H1 (cell line): ENCODE measurements at regions not wholly inside any gene's neighbourhood (a gene's known extent, or its start where the extent isn't known, plus 50 kb on each side); places are given as distances from the start of the nearest gene placed in this dataset.

Experiments
- CTCF ChIA-PET: fragments of 300-600 bp; sonication (Branson Sonifier 250); formaldehyde crosslinking; loops from one replicate; lab custom pipeline; 2021; ENCODE audit not compliant: partially characterized antibody; lab: Charles Lee
- POLR2A ChIA-PET: fragments of 300-600 bp; sonication (Branson Sonifier 250); formaldehyde crosslinking; loops from one replicate; lab custom pipeline; 2021; ENCODE audit warnings: inconsistent platforms; ENCODE audit not compliant: partially characterized antibody; lab: Charles Lee
- DNase-seq, 2 experiments: peaks; one replicate each; pipeline versions ENCODE4 v3.0.0 to v3.0.0-alpha.2; 2010 to 2022; ENCODE audit warnings: low spot score in 2 of 2, low read depth in 1 of 2, mixed read lengths in 1 of 2
- FAIRE-seq: peaks from 2 replicates; lab custom pipeline; 2011; peaks lifted over from hg19 to GRCh38; lab: Jason Lieb, UNC
- H2AFZ ChIP-seq: 2 replicates; pipeline ENCODE4 v1.8.1; 2012; ENCODE audit warnings: low read length, inconsistent platforms
- H2AK5ac ChIP-seq: 2 replicates; pipeline ENCODE4 v1.6.1; 2013; ENCODE audit warnings: low read depth, low read length
- H2BK120ac ChIP-seq: replicated peaks from 2 replicates; pipeline ENCODE3; 2013; ENCODE audit warnings: low read depth, low read length, inconsistent platforms
- H2BK12ac ChIP-seq: 2 replicates; pipeline ENCODE4 v1.6.1; 2013; ENCODE audit warnings: low read depth, low read length
- H2BK15ac ChIP-seq: 2 replicates; pipeline ENCODE4 v1.6.1; 2013; ENCODE audit warnings: low read length
- H2BK20ac ChIP-seq: 2 replicates; pipeline ENCODE4 v1.6.1; 2013; ENCODE audit warnings: low read length
- H2BK5ac ChIP-seq: 2 replicates; pipeline ENCODE4 v1.6.1; 2013; ENCODE audit warnings: low read depth, low read length
- H3K14ac ChIP-seq: 2 replicates; pipeline ENCODE4 v1.6.1; 2013; ENCODE audit warnings: inconsistent platforms; ENCODE audit not compliant: insufficient read length
- H3K18ac ChIP-seq: 2 replicates; pipeline ENCODE4 v1.6.1; 2013; ENCODE audit warnings: low read length; ENCODE audit errors: extremely low read depth
- H3K23ac ChIP-seq: 2 replicates; pipeline ENCODE4 v1.6.1; 2013; ENCODE audit warnings: inconsistent platforms; ENCODE audit not compliant: insufficient read length
- H3K23me2 ChIP-seq: 2 replicates; pipeline ENCODE4 v1.6.1; 2013; ENCODE audit warnings: low read depth, low read length
- H3K27ac ChIP-seq: 2 replicates; pipeline ENCODE4 v1.6.1; 2011; ENCODE audit warnings: low read depth, low read length, inconsistent platforms
- H3K27me3 ChIP-seq, 4 experiments: replicated peaks in 1 of 4; 1 replicate in 1 of 4; 2 replicates in 3 of 4; pipeline versions ENCODE4 v1.6.1 to v1.8.1; 2011 to 2013; ENCODE audit warnings: low read length in 3 of 4, mild to moderate bottlenecking in 3 of 4, inconsistent platforms in 2 of 4, mixed read lengths in 2 of 4, moderate library complexity in 1 of 4; ENCODE audit not compliant: control insufficient read depth in 3 of 4, insufficient read depth in 3 of 4; ENCODE audit errors: extremely low read depth in 1 of 4
- H3K36me3 ChIP-seq, 4 experiments: 2 replicates each; pipeline versions ENCODE4 v1.6.1 to v1.8.1; 2011 to 2013; ENCODE audit warnings: mild to moderate bottlenecking in 4 of 4, low read length in 3 of 4, moderate library complexity in 2 of 4, control low read depth in 1 of 4, inconsistent platforms in 1 of 4; ENCODE audit not compliant: insufficient read depth in 4 of 4, control insufficient read depth in 2 of 4
- H3K4ac ChIP-seq: replicated peaks from 2 replicates; pipeline ENCODE3; 2013; ENCODE audit warnings: low read length, low read depth, mixed read lengths, inconsistent platforms; ENCODE audit not compliant: insufficient read length
- H3K4me1 ChIP-seq, 4 experiments: replicated peaks in 1 of 4; 1 replicate in 1 of 4; 2 replicates in 3 of 4; pipeline versions ENCODE4 v1.6.1 to v1.8.1; 2011 to 2013; ENCODE audit warnings: low read length in 3 of 4, inconsistent platforms in 2 of 4, mixed read lengths in 1 of 4; ENCODE audit not compliant: insufficient read depth in 4 of 4, control insufficient read depth in 3 of 4
- H3K4me2 ChIP-seq, 2 experiments: 2 replicates each; pipeline versions ENCODE4 v1.6.1 to v1.8.1; 2011 to 2013; ENCODE audit warnings: low read depth in 2 of 2, low read length in 2 of 2, control low read depth in 1 of 2, inconsistent platforms in 1 of 2, mild to moderate bottlenecking in 1 of 2; ENCODE audit not compliant: insufficient read depth in 1 of 2
- H3K4me3 ChIP-seq, 4 experiments: fragments of 200-600, 300-600 bp in 1 of 4; sonication (generic), shearing (Covaris generic), sonication (Bioruptor Twin) in 1 of 4; 2 replicates each; pipeline versions ENCODE4 v1.5.1 to v1.8.1; 2011 to 2016; ENCODE audit warnings: low read length in 4 of 4, low read depth in 3 of 4, control low read depth in 2 of 4, inconsistent platforms in 2 of 4, mild to moderate bottlenecking in 2 of 4, mixed read lengths in 1 of 4, moderate library complexity in 1 of 4; ENCODE audit not compliant: insufficient read depth in 2 of 4; ENCODE audit errors: extremely low read depth in 1 of 4
- H3K56ac ChIP-seq: replicated peaks from 2 replicates; pipeline ENCODE3; 2013; ENCODE audit warnings: low read depth, mild to moderate bottlenecking, mixed read lengths, low read length, inconsistent platforms; ENCODE audit not compliant: insufficient read length
- H3K79me1 ChIP-seq: 2 replicates; pipeline ENCODE4 v1.6.1; 2013; ENCODE audit warnings: low read depth, low read length, control low read depth
- H3K79me2 ChIP-seq, 2 experiments: 2 replicates each; pipeline versions ENCODE4 v1.6.1 to v1.8.1; 2012 to 2013; ENCODE audit warnings: low read length in 2 of 2, mild to moderate bottlenecking in 2 of 2, inconsistent platforms in 1 of 2; ENCODE audit not compliant: insufficient read depth in 2 of 2, control insufficient read depth in 1 of 2
- H3K9ac ChIP-seq, 4 experiments: replicated peaks in 1 of 4; 1 replicate in 1 of 4; 2 replicates in 3 of 4; pipeline versions ENCODE4 v1.6.1 to v1.8.1; 2011 to 2013; ENCODE audit warnings: low read depth in 3 of 4, low read length in 3 of 4, control low read depth in 2 of 4, mild to moderate bottlenecking in 2 of 4, moderate library complexity in 2 of 4, inconsistent platforms in 1 of 4; ENCODE audit errors: extremely low read depth in 1 of 4
- H3K9me3 ChIP-seq, 2 experiments: 2 replicates each; pipeline versions ENCODE4 v1.6.1 to v1.8.1; 2012 to 2013; ENCODE audit warnings: mild to moderate bottlenecking in 2 of 2, moderate library complexity in 2 of 2, control low read depth in 1 of 2, inconsistent platforms in 1 of 2, low read depth in 1 of 2, low read length in 1 of 2, mixed read lengths in 1 of 2; ENCODE audit not compliant: insufficient read depth in 2 of 2
- H4K20me1 ChIP-seq, 2 experiments: replicated peaks in 1 of 2; 2 replicates each; pipeline versions ENCODE3 to v1.8.1; 2011 to 2013; ENCODE audit warnings: inconsistent platforms in 2 of 2, low read length in 2 of 2, mild to moderate bottlenecking in 1 of 2; ENCODE audit not compliant: insufficient read depth in 2 of 2, control insufficient read depth in 1 of 2
- H4K5ac ChIP-seq: 2 replicates; pipeline ENCODE4 v1.6.1; 2013; ENCODE audit warnings: low read length, low read depth, mixed read lengths, inconsistent platforms; ENCODE audit not compliant: insufficient read length
- H4K8ac ChIP-seq: 2 replicates; pipeline ENCODE4 v1.8.0; 2013; ENCODE audit warnings: mild to moderate bottlenecking, moderate library complexity, low read length, inconsistent platforms; ENCODE audit not compliant: insufficient read depth; ENCODE audit errors: extremely low read depth
- H4K91ac ChIP-seq: replicated peaks from 2 replicates; pipeline ENCODE3; 2013; ENCODE audit warnings: low read length, mixed read lengths, inconsistent platforms; ENCODE audit not compliant: insufficient read length
- BRCA1 ChIP-seq: IDR thresholded peaks from 2 replicates; pipeline ENCODE4 v1.6.1; 2012; ENCODE audit warnings: low read depth, low read length, improper control_type of control experiment
- JUND ChIP-seq: IDR thresholded peaks from 2 replicates; pipeline ENCODE4 v1.6.1; 2011; ENCODE audit warnings: mild to moderate bottlenecking, improper control_type of control experiment, low read length
- RBBP5 ChIP-seq: IDR thresholded peaks from 2 replicates; pipeline ENCODE4 v1.7.1; 2012; ENCODE audit warnings: low read depth, mild to moderate bottlenecking, inconsistent platforms, low read length, moderate library complexity, borderline replicate concordance
- SIX5 ChIP-seq: IDR thresholded peaks from 2 replicates; pipeline ENCODE4 v1.6.1; 2011; ENCODE audit warnings: mild to moderate bottlenecking, low read depth, low read length
- TAF7 ChIP-seq: optimal IDR thresholded peaks from 2 replicates; pipeline ENCODE3; 2011; ENCODE audit warnings: low read depth, mild to moderate bottlenecking, inconsistent platforms, low read length, moderate library complexity, borderline replicate concordance
- WGBS, 2 experiments: shearing (Covaris generic) in 1 of 2; methylation state at CpG; one replicate each; pipeline versions ENCODE4 v1.1.6 to v1.1.7; 2013 to 2015; ENCODE audit warnings: low lambda C conversion rate in 2 of 2, mixed read lengths in 2 of 2, inconsistent platforms in 1 of 2, low coverage in 1 of 2, missing lambda C conversion rate in 1 of 2; ENCODE audit not compliant: insufficient replicate concordance in 2 of 2, insufficient coverage in 1 of 2, insufficient read length in 1 of 2; ENCODE audit errors: extremely low coverage in 1 of 2, missing lambda C conversion rate in 1 of 2; 5-methylcytosine and 5-hydroxymethylcytosine counted together

- H3K9me3 ChIP-seq = peaks cover 8 to 11% of the 10 kb centered on the region in 2 experiments; a peak in 2 of 4 replicates
- H3K23ac ChIP-seq = no peak overlapping the region
- H4K5ac ChIP-seq = no peak overlapping the region
- H3K27ac ChIP-seq = no peak overlapping the region
- no peak overlapping the region for H3K56ac ChIP-seq
- H3K23me2 ChIP-seq = no peaks in the 10 kb centered on the region
- H4K91ac ChIP-seq = no peak overlapping the region
- no peak for FAIRE-seq
- H2BK20ac ChIP-seq = no peak overlapping the region
- DNase-seq = no peak
- no peak overlapping the region for H2BK12ac ChIP-seq
- no peak overlapping the region for H2AFZ ChIP-seq
- H4K8ac ChIP-seq = no peak overlapping the region
- no peak overlapping the region for H3K9ac ChIP-seq
- H4K20me1 ChIP-seq = no peaks in the 10 kb centered on the region
- no peak overlapping the region for H3K4me2 ChIP-seq
- H3K14ac ChIP-seq = no peak overlapping the region
- no peak overlapping the region for H2BK5ac ChIP-seq
- TF ChIP-seq BRCA1 (no peak), TAF7 (no peak), JUND (no peak), SIX5 (no peak), RBBP5 (no peak)
- 89% methylated on average over 1 of the region's 2 CpGs; no CpG with 5 or more reads in 1 of the 2 experiments for WGBS, 2 experiments
- H2BK15ac ChIP-seq = no peak overlapping the region
- H3K4ac ChIP-seq = no peak overlapping the region
- CTCF ChIA-PET = no interaction called here
- no peaks in the 10 kb centered on the region for H3K79me2 ChIP-seq
- H2AK5ac ChIP-seq = no peak overlapping the region
- H3K4me3 ChIP-seq = no peak overlapping the region
- POLR2A ChIA-PET = no interaction called here
- no peaks in the 10 kb centered on the region for H3K27me3 ChIP-seq
- no peaks in the 10 kb centered on the region for H3K36me3 ChIP-seq
- H3K4me1 ChIP-seq = no peaks in the 10 kb centered on the region
- H3K79me1 ChIP-seq = no peaks in the 10 kb centered on the region
- no peak overlapping the region for H2BK120ac ChIP-seq
- no peak overlapping the region for H3K18ac ChIP-seq
These were observed 172.7 kb downstream of the RPLP1 start for GRCh38 chr15:69625328-69625727.
